ENCODE measurements at regions not wholly inside any gene's neighbourhood (a gene's known extent, or its start where the extent isn't known, plus 50 kb on each side); places are given as distances from the start of the nearest gene placed in this dataset.

DNA sequence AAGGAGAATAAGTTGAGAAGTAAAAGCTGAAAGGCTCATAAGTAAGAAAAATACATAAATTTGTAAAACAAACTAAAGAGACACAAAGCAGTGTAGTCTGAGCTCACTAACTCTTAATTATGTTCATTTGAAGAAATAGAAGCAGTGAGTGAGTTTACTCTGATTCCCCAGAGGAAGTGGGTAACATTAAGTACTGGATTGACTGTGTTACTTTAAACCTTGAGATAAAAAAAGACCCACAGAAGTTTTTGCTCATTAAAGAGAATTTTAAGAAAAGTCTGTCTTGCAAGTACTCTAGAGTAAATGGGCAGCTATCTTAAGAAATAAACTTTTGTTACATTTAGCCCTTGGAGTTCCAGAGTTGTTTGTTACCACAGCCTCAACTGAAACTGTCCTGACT lies 2466.9 kb downstream of the PCDH7 start:
- TF ChIP-seq, protein P1, sequence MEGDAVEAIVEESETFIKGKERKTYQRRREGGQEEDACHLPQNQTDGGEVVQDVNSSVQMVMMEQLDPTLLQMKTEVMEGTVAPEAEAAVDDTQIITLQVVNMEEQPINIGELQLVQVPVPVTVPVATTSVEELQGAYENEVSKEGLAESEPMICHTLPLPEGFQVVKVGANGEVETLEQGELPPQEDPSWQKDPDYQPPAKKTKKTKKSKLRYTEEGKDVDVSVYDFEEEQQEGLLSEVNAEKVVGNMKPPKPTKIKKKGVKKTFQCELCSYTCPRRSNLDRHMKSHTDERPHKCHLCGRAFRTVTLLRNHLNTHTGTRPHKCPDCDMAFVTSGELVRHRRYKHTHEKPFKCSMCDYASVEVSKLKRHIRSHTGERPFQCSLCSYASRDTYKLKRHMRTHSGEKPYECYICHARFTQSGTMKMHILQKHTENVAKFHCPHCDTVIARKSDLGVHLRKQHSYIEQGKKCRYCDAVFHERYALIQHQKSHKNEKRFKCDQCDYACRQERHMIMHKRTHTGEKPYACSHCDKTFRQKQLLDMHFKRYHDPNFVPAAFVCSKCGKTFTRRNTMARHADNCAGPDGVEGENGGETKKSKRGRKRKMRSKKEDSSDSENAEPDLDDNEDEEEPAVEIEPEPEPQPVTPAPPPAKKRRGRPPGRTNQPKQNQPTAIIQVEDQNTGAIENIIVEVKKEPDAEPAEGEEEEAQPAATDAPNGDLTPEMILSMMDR (IDR thresholded peaks at IDR 0.05 in 4 of 5, conservative IDR thresholded peaks at IDR 0.05 in 1 of 5) = no peak
- no peak for TF ChIP-seq POLR2A (IDR thresholded peaks at IDR 0.05)
